ENCODE measurements at regions not wholly inside any gene's neighbourhood (a gene's known extent, or its start where the extent isn't known, plus 50 kb on each side); places are given as distances from the start of the nearest gene placed in this dataset.
"Not testable (repeated sequence)": the region's sequence is repeated elsewhere in the genome, so short reads cannot be mapped to it uniquely, and the experiment has no call there.

DNA sequence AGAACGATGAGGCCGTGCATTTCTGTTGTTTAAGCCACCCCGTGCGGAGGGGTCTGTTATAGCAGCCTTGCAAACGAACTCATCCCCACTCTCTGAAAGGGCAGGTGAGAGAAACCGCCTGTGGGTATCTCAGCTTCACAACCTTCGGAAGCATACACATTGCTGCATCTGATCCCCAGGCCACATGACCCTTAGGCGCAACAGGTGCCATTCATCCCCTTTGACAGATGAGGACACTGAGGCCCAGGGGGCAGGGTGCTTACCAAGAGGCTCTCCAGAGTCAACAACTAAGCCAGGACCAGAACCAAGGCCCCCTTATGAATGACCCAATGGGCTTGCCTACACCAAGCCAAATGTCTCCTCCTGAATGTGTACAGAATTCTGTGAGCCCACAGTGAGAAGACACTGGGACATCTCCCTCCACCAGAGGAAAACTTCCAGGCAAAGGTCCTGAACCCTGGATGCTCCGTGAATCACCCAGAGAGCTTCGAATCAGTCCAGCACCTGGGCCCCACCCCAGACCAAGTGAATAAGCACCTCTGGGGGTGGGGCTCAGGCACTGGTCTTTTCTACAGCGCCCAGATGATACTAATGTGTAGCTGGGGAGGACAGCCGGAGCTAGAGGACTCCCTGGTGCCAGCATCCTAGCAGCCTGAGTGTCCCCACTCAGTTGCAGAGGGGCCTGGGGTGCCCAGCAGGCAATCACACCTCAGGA, 83.2 kb downstream of the BUD13 start:
- Mint-ChIP-seq H3K36me3 (ENCODE audit: low read depth) (peaks cover 3% of the 10 kb centered on the region), H3K4me1 (peaks cover 6% of the 10 kb centered on the region), H3K4me3 (no peak overlapping the region), H3K27ac (no peak overlapping the region), H3K27me3 (peaks cover 35% of the 10 kb centered on the region)
- DNase-seq: no peak
- ATAC-seq: no peak
- no peaks in the 10 kb centered on the region for H3K9me3 ChIP-seq (ENCODE audit: control insufficient read depth, low read length, poor library complexity, severe bottlenecking)

DNA sequence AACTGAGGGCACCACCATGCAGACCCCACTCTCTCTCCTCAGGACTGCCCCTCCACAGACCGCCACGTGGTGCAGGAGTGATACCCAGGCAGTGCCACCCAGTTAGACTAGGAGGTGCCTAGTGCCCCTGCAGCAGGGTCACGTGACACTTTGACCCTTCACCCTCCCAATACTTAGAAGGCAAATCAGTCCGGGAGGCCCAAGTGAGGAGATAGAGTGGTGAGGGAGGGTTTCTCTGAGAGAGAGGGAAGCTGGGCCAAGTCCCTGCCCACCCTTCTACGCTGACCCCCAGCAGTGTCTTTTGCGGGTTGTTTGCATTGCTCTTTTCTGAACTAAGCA, 84.6 kb downstream of the BUD13 start:
- Mint-ChIP-seq H3K27me3 (peaks cover 35% of the 10 kb centered on the region), H3K4me1 (peaks cover 6% of the 10 kb centered on the region), H3K36me3 (ENCODE audit: low read depth) (peaks cover 3% of the 10 kb centered on the region), H3K27ac (peak overlapping the region; percentile 54), H3K4me3 (no peak overlapping the region)
- no peak for DNase-seq
- no peak for ATAC-seq
- H3K9me3 ChIP-seq (ENCODE audit: control insufficient read depth, low read length, poor library complexity, severe bottlenecking): no peaks in the 10 kb centered on the region

- Mint-ChIP-seq H3K27me3 (peaks cover 38% of the 10 kb centered on the region), H3K4me3 (no peak overlapping the region)
- no peak for DNase-seq
Measured at GRCh38 chr11:116687458-116688201, 85.2 kb downstream of the BUD13 start.

DNA sequence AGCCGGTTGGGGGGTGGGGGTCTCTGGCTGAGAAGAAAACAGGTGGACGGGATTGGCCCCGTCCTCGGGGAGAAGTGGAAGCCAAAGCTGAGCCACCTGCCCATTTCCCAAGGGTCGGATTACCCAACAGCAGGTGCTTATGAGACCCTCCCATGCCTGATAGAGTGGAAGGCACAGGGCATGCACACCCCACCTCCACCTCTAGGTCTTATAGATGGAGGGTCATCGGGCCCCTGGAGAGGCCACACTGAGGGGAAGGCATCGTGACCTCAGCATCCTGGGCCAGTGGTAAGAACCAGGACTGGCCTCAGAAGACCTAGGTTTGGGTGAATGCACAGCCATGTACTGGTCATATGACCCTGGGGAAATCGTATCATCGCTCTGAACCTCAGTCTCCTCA, 85.9 kb downstream of the BUD13 start:
- Mint-ChIP-seq H3K4me1 (peaks cover 6% of the 10 kb centered on the region), H3K27ac (no peak overlapping the region), H3K27me3 (peaks cover 41% of the 10 kb centered on the region), H3K4me3 (no peak overlapping the region), H3K36me3 (ENCODE audit: low read depth) (peaks cover 3% of the 10 kb centered on the region)
- ATAC-seq (no peak), DNase-seq (no peak)
- no peaks in the 10 kb centered on the region for H3K9me3 ChIP-seq (ENCODE audit: control insufficient read depth, low read length, poor library complexity, severe bottlenecking)

More at GRCh38 chr11:116687458-116688201, 85.2 kb downstream of the BUD13 start:
- peak overlapping the region; percentile 54 for H3K27ac Mint-ChIP-seq
- ATAC-seq: no peak
- H3K4me1 Mint-ChIP-seq: peaks cover 6% of the 10 kb centered on the region
- H3K36me3 Mint-ChIP-seq (ENCODE audit: low read depth): peaks cover 3% of the 10 kb centered on the region
- no peaks in the 10 kb centered on the region for H3K9me3 ChIP-seq (ENCODE audit: control insufficient read depth, low read length, poor library complexity, severe bottlenecking)

GRCh38 chr11:116683982-116684381, 88.8 kb downstream of the BUD13 start:
- DNase-seq (no peak), ATAC-seq (no peak)
- H3K36me3 Mint-ChIP-seq (ENCODE audit: low read depth): peaks cover 5% of the 10 kb centered on the region
- peaks cover 4% of the 10 kb centered on the region for H3K4me1 Mint-ChIP-seq
- H3K27me3 Mint-ChIP-seq: peaks cover 55% of the 10 kb centered on the region
- H3K27ac Mint-ChIP-seq: no peak overlapping the region
- no peaks in the 10 kb centered on the region for H3K9me3 ChIP-seq (ENCODE audit: control insufficient read depth, low read length, poor library complexity, severe bottlenecking)
- H3K4me3 Mint-ChIP-seq: no peak overlapping the region

GRCh38 chr11:116680349-116681125, 92.2 kb downstream of the BUD13 start:
- no peak for ATAC-seq
- no peaks in the 10 kb centered on the region for H3K4me1 Mint-ChIP-seq

DNA sequence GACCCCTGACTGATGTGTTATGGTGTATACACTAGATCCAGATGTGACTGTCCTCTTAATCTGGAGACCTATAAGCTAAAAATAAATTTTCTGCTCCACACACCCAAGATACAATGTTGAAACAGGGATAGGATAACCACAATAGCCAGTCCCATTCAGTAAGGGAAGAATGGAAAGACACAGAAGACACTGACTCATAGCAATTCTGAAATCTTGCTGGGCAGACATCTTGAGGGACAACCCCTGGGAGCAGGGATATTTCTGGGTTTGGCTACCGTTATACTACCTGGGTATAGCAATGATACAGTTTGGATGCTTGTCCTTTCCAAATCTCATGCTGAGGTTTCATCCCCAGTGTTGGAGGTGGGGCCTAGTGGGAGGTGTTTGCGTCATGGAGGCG, 93.9 kb downstream of the BUD13 start:
- Mint-ChIP-seq H3K4me3 (no peak overlapping the region), H3K27ac (no peak overlapping the region), H3K4me1 (no peaks in the 10 kb centered on the region), H3K36me3 (ENCODE audit: low read depth) (peaks cover 2% of the 10 kb centered on the region), H3K27me3 (peaks cover 21% of the 10 kb centered on the region)
- ATAC-seq: no peak
- no peaks in the 10 kb centered on the region for H3K9me3 ChIP-seq (ENCODE audit: control insufficient read depth, low read length, poor library complexity, severe bottlenecking)
- DNase-seq: no peak

More at GRCh38 chr11:116680349-116681125, 92.2 kb downstream of the BUD13 start:
- Mint-ChIP-seq H3K4me3 (no peak overlapping the region), H3K27me3 (peaks cover 28% of the 10 kb centered on the region), H3K36me3 (ENCODE audit: low read depth) (peaks cover 2% of the 10 kb centered on the region), H3K27ac (no peak overlapping the region)
- no peaks in the 10 kb centered on the region for H3K9me3 ChIP-seq (ENCODE audit: control insufficient read depth, low read length, poor library complexity, severe bottlenecking)
- DNase-seq: no peak

- H3K36me3 Mint-ChIP-seq (ENCODE audit: low read depth); H3K4me3 Mint-ChIP-seq; H3K27ac Mint-ChIP-seq; ATAC-seq; DNase-seq; H3K4me1 Mint-ChIP-seq; H3K9me3 ChIP-seq (ENCODE audit: control insufficient read depth, low read length, poor library complexity, severe bottlenecking): not testable (repeated sequence)
- H3K27me3 Mint-ChIP-seq: peaks cover 27% of the 10 kb centered on the region
Measured at GRCh38 chr11:116667318-116667717, 105.5 kb downstream of the BUD13 start.

DNA sequence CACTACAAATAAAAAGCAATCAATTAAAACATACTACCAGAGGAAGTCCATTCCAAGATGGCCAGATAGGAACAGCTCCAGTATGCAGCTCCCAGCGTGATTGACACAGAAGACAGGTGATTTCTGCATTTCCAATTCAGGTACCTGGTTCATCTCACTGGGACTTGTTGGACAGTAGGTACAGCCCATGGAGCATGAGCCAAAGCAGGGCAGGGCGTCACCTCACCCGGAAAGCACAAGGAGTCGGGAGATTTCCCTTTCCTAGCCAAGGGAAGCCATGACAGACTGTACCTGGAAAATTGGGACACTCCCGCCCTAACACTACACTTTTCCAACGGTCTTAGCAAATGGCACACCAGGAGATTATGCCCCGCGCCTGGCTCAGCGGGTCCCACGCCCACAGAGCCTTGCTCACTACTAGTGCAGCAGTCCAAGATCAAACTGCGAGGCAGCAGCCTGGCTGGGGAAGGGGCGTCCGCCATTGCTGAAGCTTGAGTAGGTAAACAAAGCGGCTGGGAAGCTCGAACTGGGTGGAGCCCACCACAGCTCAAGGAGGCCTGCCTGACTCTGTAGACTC, 106.0 kb downstream of the BUD13 start:
- not testable (repeated sequence) for H3K9me3 ChIP-seq (ENCODE audit: control insufficient read depth, low read length, poor library complexity, severe bottlenecking); H3K36me3 Mint-ChIP-seq (ENCODE audit: low read depth); H3K4me1 Mint-ChIP-seq; H3K4me3 Mint-ChIP-seq; DNase-seq; ATAC-seq; H3K27ac Mint-ChIP-seq
- H3K27me3 Mint-ChIP-seq: peaks cover 32% of the 10 kb centered on the region

DNA sequence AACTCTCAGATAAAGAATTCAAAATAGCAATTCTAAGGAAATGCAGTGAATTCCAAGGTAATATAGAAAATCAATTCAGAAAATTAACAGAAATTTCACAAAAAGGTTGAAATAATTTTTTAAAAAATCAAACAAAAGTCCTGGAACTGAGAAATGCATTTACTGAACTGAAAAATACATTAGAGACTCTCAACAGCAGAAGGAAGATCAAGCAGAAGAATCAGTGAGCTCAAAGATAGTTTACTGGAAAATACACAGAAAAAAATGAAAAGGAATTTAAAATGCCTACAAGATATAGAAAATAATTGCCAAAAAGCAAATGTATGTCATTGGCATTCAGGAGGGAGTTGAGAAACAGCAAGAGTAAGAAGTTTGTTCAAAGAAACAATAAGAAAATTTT, 107.3 kb downstream of the BUD13 start:
- no peak for DNase-seq
- Mint-ChIP-seq H3K36me3 (ENCODE audit: low read depth) (peaks cover 7% of the 10 kb centered on the region), H3K4me1 (no peaks in the 10 kb centered on the region), H3K27me3 (peaks cover 38% of the 10 kb centered on the region), H3K27ac (no peak overlapping the region), H3K4me3 (no peak overlapping the region)
- ATAC-seq: no peak
- H3K9me3 ChIP-seq (ENCODE audit: control insufficient read depth, low read length, poor library complexity, severe bottlenecking): peaks cover 7% of the 10 kb centered on the region

- ATAC-seq (no peak), DNase-seq (no peak)
- Mint-ChIP-seq H3K27ac (no peak overlapping the region), H3K27me3 (peaks cover 56% of the 10 kb centered on the region), H3K36me3 (ENCODE audit: low read depth) (peaks cover 5% of the 10 kb centered on the region), H3K4me1 (no peaks in the 10 kb centered on the region), H3K4me3 (no peak overlapping the region)
- H3K9me3 ChIP-seq (ENCODE audit: control insufficient read depth, low read length, poor library complexity, severe bottlenecking): peaks cover 4% of the 10 kb centered on the region
Measured at GRCh38 chr11:116661056-116661455, 111.7 kb downstream of the BUD13 start.

DNA sequence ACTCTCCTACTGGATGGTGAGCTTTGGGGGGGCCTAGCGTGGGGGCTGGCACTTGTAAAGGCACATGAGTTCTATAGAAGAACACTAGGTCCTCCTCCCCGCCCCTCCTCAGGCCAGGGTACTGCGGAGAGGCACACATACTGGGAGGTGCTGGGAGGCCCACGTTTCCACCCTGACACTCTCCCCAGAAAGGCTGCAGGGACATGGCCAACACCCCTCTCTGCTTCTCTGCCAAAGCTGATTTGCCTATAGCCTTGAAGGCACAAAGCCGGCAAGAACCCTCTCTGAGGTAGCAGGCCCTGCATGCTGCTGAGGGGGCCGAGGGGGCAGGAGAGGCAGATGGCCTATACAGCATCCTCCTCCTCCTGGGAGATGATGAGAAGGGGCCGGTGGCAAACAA, 112.8 kb downstream of the BUD13 start:
- ATAC-seq: no peak
- no peaks in the 10 kb centered on the region for H3K9me3 ChIP-seq (ENCODE audit: control insufficient read depth, low read length, poor library complexity, severe bottlenecking)
- DNase-seq: no peak
- H3K36me3 Mint-ChIP-seq (ENCODE audit: low read depth): peaks cover 2% of the 10 kb centered on the region
- H3K27ac Mint-ChIP-seq: no peak overlapping the region
- H3K27me3 Mint-ChIP-seq: peaks cover 56% of the 10 kb centered on the region
- no peak overlapping the region for H3K4me3 Mint-ChIP-seq
- H3K4me1 Mint-ChIP-seq: no peaks in the 10 kb centered on the region

- H3K27me3 Mint-ChIP-seq: peaks cover 56% of the 10 kb centered on the region
- no peak for ATAC-seq
- no peak overlapping the region for H3K27ac Mint-ChIP-seq
- H3K4me1 Mint-ChIP-seq: no peaks in the 10 kb centered on the region
- H3K9me3 ChIP-seq (ENCODE audit: control insufficient read depth, low read length, poor library complexity, severe bottlenecking): no peaks in the 10 kb centered on the region
- no peak overlapping the region for H3K4me3 Mint-ChIP-seq
- H3K36me3 Mint-ChIP-seq (ENCODE audit: low read depth): peaks cover 2% of the 10 kb centered on the region
- no peak for DNase-seq
Measured at GRCh38 chr11:116658876-116659535, 113.8 kb downstream of the BUD13 start.

All from T-helper 17 cell (primary cell).